HG03558 (cell line): ENCODE measurements at regions not wholly inside any gene's neighbourhood (a gene's known extent, or its start where the extent isn't known, plus 50 kb on each side); places are given as distances from the start of the nearest gene placed in this dataset.

Experiments used
- ATAC-seq: cut with Tn5 transposase; IDR thresholded peaks from one replicate; pipeline ENCODE4 v1.9.1; 2021; ENCODE audit warnings: moderate number of reproducible peaks; ENCODE audit not compliant: unreplicated experiment; ENCODE audit errors: extremely low read depth

DNA sequence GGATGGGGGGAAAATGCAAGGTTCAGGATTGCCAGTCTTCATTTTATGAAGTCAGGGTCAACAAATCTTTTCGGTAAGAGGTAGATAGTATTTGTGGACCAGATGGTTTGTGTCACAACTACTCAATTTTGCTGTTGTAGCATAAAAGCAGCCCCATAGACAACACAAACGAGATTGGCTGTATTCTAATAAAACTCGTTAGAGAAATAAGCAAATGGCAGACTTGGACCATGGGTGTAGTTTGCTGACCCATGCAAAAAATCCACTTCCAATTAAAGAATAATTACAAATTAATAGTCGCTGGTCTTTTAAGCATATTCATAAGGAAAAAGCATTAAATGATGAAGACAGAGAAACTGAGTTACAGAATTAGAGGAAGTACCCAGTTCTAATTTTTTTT is 247.1 kb downstream of the CRPPA start:
- no peak for ATAC-seq

DNA sequence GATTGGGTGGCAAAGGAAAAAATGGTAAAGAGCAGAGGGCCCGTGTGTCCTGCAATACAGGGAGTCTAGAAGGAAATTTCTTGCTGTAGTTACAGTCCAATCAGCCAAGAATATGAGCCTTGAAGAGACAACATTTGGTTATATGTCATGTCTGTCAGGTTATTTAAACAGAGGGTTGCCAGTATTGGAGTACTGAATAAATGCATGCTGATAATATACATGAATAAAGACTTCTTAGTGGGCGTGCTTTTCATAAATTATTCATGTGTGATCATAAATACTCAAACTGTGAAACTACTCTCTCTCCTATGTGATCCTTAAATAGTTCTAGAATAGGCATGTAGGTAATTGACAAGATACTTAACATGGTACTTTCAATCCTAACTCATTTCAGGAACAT is 249.0 kb downstream of the CRPPA start:
- no peak for ATAC-seq

DNA sequence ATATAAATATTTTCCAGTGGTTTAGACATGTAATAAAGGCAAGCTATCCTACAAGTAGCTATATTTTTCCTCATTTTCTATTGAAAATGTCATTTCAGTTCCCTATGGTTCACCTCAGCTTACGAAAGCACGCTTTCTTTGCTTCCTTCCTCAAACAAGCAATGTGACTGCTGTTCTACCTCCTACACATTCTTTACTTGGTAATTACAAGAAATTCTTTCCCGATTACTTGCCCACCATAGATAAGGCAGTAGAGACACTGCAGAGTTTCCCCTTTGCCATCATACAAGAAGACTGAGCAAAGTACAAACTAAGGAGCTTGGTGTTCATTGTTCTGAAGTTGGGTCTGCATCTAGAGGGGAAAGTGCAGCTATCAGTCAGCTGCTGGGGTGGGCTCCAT is 249.4 kb downstream of the CRPPA start:
- no peak for ATAC-seq

DNA sequence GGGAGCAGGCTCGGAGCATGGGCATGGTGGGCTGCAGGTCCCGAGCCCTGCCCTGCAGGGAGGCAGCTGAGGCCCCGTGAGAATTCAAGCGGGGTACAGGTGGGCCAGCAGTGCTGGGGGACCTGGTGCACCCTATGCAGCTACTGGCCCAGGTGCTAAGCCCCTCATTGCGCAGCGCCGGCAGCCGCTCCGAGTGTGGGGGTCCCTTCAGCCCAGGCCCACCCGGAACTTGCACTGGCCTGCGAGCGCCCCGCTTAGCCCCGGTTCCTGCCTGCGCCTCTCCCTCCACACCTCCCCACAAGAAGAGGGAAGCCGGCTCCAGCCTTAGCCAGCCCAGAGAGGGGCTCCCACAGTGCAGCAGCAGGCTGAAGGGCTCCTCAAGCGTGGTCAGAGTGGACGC is 250.7 kb downstream of the CRPPA start:
- no peak for ATAC-seq

DNA sequence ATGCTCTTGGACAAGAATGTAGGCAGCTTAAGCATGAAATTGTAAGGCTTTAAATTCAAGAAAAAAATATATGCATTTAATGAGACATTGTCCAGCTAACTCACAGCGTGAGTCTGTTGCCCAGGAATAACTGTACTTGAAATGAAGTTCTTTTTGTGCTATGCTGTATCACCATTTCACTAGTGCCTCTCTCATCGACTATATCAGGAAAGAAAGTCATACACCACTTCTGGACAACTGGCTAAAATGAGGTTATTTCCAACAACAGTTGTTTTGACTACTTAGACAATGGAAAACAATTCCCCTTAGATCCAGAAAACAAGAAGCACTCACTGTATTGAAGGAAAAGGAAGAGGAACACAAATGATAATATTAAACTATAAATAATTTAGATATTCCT is 251.8 kb downstream of the CRPPA start:
- no peak for ATAC-seq

DNA sequence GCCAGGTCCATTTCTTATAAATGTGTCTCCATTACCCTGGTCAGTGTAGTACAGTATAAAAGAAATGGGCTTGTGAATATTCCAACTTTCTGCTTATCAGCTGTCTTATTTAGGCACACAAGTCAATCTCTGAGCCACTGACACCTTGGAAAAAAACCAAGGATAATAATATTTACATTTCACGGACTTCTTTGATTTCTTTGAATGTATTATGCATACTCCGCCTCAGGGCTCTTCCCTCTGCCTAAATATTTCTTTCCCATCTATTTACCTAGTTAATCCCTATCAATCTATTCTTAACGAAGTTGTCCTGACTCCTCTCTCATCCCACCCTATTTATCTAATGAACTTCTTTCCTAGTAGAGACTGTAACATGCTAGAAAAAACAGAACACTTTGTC is 253.8 kb downstream of the CRPPA start:
- ATAC-seq: no peak

DNA sequence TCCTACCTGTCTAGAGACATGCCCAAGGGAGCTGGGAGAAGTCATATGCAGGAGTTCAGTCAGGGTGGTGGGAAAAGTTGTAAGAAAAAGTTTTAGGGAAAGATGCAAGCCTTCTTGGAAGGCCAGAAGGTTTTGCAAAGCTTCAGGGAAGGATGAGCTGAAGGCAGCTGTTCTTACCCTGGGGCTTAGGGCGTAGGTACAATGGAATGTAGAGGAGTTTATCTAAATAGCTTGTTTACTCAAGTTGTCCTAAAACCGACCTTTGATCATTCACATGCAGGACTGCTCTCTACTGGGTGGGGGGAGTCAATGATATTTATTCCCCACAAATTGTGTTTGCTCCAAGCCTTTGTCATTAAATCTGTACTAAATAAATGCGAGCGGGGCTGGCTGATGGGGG is 277.0 kb downstream of the CRPPA start:
- no peak for ATAC-seq

DNA sequence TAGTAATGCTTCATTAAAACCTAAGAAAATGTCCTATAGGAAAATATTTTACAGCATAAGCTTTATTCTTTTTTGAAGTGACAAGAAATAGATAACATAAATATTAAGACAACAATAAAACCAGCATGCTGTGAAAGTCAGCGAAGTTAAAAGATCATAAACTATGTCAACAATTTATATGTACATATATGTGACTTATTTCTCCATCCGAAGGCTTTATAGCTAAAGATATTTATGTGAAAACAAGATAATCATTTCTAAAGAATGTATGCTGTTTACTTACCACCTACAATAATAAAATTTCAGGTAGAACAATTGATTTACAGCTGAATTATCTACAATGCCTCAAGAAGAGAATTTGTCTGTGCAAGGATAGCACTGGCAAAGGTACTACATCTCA is 283.4 kb downstream of the CRPPA start:
- no peak for ATAC-seq

DNA sequence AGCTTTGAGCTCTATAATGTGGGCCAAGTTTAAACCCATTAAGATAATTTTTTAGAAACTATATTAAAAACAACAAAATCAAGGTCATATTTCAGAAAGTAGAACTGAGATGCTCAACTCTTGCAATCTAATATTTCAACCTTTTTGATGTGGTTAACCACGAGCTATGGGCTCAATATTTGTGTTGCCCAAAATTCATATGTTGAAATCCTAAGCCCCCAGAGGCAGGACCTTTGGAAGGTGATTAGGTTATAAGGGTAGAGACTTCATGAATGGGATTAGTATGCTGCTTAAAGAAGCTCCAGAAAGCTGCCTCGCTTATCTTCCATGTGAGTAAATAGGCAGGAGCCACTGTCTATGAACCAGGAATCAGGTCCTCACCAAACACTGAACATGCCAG is 284.4 kb downstream of the CRPPA start:
- ATAC-seq: no peak

DNA sequence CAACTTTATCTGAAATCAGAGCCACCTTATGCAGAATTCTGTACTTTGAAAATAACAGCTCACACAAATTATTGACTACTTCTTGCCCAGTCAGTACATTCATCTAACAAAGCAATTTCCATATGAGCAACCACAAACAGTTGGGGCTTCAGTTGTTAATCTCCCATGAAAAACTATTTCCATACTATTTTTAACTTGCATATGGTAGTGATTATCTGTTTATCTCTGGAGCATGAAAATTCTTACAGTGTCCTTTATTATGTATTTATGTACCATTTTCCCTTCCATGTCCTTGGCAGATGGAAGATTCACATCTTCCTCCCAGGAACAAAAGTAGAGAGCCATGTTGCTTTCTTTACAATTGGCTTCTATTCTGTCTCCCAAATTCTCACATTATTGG is 285.7 kb downstream of the CRPPA start:
- no peak for ATAC-seq

DNA sequence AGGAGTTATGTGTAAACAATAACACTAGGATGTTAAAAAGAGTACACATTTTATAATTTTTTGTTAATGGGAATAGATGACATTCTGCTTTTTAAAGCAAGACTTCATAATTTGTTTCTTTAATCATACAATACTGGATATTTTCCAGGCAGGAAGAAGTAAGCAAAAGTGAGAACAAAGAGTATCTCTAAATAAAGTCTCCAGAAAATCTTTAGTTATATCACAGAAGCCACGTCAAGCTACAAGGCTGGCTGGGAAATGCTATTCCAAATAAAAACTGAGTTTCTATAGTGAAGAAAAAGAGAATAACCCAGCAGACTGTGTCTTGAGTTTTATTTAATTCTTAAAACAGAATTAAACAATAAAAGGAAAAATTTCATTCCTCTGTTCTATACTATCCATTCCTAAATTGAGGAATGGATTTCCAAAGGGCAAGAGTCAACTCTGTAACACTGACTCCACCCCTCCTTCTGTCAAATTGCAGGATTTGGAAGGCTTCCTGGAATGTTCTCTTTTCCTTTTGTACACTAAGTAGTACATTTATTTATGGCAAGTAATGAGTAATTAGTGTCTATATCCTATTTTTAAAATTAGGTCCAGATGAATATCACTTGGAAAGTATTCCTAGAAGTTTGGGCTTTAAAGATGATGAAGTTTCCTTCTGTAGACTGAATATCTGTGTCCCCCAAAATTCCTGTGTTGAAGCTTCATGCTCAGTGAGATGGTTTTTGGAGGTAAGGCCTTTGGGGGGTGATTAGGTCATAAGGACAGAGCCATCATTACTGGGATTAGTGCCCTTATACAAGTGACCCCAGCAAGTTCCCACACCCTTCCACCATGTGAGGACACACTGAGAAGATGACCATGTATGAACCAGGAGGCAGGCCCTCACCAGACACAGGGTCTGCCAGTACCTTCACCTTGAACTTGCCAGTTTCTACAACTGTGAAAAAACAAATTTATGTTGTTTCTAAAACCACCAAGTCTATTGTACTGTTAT is 290.9 kb downstream of the CRPPA start:
- ATAC-seq: no peak

DNA sequence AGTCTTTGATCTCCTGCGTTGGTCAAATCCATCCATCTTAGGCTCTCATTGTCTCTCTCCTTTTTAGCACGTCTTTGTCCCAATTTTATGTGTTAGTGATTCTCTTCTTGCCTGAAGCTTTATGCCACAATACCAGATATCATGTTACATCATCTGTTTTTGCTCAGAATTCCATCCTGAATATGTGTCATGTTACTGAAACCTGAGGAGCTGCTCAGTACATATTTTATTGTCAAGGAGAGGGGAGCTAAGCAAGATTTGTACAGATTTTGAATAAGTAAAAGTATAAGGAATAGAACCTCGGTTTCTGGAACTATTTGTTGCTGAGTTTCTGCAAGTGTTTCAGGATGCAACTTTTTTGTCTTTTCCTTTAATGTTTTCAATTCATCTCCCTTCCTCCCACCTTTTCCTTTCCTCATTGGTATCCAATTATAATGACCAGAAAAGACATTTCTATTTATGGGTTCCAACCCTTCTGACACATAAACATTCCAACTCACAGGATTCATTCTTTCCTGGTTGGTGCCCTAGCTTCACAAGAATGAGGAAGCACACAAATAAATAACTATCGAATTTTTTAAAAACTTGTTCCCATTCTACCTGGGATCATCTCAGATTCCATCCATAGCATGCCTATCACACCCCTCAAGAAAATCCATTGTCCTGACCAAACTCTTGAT is 291.8 kb downstream of the CRPPA start:
- no peak for ATAC-seq

DNA sequence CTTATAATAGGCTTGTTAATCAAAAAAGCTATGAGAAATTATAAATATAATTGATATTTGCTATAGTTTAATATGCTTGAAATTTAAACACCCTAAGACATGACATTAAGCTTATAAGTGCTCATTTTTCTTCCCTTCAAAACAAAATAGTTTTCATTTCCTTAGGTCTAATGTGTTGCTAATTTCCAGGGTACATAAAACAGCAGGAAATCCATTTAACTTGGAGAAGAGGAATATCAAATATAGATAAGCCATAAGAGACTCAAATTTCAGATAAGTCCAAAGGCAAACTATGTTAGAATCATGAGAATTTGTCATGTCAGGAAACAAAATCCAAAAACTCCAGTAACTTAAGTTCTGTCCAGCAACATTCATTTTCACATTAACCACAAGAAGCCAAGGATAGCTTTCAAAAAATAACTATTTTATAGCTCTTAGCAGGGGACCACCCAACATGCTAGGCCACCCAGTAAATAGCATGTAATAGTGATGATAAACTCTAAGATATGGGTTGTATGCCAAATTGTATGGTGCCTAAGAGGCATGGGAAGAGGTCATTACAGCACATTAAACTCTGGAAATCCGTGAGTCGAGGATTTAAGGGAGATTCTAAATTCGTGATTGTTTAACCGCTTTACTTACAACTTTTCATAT is 298.1 kb downstream of the CRPPA start:
- ATAC-seq: no peak

DNA sequence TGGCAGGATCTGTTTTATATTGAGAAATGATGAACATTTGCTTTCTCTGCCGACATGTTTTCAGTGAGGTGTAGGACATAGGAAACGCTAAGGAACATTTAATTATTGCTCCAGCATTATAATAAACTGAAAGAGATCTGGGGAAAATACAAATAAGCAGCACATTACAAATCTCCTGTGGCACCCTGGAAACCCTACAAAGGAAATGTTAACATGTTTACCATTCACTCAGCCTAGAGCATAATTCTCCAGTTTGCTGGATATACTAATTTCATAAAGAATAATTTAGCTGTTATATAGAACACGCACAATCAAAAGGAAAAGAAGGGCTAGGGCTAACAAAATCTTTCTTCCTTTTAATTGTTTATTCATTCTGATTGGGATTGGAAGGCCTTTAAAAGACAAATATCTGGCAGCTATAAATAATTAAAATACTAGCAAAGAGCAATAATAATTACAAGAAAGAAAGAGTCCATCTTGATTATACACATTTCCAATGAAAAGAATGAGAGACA is 299.4 kb downstream of the CRPPA start:
- no peak for ATAC-seq

DNA sequence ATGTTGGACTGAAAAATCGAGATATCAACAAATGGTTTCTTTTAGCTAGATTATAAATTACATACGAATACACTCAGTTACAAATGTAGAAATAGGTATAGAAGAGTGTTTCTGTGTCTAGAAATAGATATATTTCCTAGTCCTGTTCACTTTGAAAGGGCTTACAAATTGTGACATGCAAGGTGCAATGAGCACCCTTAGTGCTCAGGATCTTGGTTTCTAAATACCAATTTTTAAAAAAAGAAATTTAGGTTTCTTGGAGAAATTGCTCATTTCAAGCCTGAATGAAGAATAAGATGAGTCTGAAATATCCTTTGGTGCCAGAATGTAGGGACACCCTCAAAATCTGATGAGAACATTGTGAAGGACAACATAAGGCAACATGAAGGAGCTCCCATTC is 306.0 kb downstream of the CRPPA start:
- no peak for ATAC-seq

DNA sequence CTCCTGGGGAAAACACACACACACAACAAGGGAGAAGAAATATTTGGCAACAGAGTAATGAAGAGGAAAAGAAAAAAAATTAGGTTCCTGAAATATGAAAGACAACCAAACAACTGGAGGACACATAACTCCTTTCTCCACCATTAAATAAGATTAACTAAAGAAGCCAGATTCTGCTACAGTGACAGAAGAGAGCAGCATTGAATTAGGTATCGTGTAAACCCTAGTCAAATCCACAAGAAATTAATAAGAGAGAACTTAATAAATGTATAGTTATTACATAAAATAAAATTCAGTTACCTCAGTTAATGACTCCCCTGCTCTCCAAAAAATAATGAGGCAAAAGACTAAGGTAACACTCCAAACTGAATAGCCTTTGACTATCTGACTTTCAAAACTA is 306.7 kb downstream of the CRPPA start:
- ATAC-seq: no peak

DNA sequence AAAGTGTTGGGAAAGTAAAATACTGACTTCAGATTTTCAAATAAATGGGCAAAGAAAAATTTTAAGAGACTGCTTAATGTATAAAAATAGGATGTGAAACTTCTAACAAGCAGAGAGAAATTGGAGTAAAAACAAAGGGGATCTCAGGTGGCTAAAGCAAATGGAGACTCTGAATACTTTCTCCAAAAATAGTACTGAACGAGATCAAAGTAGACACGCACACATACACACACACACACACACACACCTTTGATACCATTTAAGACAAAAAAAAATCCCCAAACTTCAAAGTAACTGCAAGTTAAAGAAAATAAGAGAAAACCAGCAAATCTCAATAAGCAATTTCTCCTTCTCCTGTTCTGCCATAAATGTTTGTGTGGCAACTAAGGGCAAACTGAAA is 307.3 kb downstream of the CRPPA start:
- no peak for ATAC-seq

DNA sequence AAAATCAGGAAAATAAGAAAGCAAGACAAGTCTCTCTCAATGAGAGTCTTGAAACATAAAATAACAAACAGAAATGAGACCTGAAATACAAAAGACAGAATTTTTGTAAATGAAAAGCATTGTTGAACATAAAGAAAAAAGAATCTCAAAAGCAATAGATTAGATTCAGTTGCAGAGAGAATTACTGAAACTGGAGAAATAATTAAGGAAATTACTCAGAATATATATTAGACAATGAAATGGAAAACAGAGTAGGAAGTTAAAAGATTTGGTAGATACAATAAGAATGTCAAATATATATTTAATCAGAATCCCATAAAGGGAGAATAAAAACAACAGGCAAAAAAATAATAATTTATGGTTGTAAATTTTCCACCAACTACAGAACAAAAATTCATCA is 308.3 kb downstream of the CRPPA start:
- ATAC-seq: no peak

DNA sequence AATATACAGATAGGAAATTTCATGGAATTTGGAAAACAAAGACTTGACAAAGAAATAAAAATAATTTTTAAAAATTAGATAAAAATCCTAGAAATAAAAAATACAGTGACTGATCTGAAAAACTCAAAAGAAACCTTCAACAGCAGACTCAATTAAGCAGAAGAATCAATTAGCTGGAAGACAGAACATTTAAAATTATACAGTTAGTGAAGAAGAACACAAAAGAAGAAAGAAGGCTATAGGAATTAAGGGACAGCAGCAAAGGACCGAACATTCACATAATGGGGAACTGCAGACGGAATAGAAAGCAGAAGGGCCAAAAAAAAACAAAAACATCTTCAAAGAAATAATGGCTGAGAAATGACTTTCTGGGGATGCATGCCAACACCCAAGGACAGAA is 314.5 kb downstream of the CRPPA start:
- ATAC-seq: no peak

DNA sequence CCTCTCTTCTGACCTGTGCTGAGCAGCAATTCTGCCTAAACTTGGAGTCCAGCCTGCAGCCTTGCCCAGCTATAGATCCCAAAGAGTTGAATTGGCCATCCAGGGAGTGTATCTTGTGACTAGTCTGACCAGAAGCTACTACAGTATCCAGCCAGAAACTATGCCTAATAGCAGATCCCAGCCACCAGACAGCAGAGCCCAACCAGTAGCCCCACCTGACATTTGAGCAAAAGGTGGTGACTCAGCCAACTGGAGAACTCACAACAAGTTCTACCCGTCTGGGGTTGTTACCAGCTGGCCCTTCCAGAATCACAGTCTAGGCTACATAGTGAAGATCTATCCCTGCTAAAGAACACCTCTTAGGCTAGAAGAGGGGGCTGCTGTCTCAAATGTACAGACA is 315.0 kb downstream of the CRPPA start:
- ATAC-seq: no peak

DNA sequence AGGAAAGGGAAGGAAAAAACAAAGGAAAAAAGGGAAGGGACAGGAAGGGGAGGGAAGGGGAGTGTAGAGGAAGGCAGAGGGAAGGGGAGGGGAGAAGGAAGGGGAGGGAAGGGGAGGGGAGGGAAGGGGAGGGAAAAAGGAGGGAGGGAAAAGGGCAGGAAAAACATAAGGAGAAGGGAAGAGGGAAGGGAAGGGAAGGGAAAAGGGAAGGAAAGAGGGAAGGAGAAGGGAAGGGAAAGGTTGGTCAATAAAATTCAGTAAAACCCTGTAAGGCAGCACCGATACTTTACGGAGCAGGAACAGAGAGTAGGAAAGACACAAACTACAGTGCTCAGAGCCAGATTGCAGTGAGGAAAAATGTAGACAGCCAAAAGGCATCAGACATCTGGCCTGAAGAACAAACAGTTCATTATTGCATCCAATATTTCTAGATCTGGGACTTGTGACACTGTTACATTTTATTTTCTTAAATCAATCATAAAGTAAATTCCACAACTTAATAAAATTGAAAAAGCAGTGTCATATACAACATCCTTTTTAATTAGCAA is 322.0 kb downstream of the CRPPA start:
- no peak for ATAC-seq
